Cardiac muscle cell (in vitro differentiated cells and primary cell): ENCODE measurements at regions not wholly inside any gene's neighbourhood (a gene's known extent, or its start where the extent isn't known, plus 50 kb on each side); places are given as distances from the start of the nearest gene placed in this dataset.

ENCODE experiments used
- DNase-seq, 2 donors: peaks; one replicate each; pipeline versions ENCODE4 v3.0.0 to v3.0.0-alpha.2; 2010 to 2017; ENCODE audit warnings: low read depth in 1 of 2, low spot score in 1 of 2
- H3K27ac ChIP-seq: fragments of 200-600 bp; sonication (generic); 2 replicates; pipeline ENCODE4 v1.5.1; 2016
- H3K27me3 ChIP-seq: fragments of 200-600 bp; sonication (generic); 2 replicates; pipeline ENCODE4 v1.6.0; 2016; ENCODE audit warnings: control low read depth
- H3K36me3 ChIP-seq: fragments of 200-600 bp; sonication (generic); 2 replicates; pipeline ENCODE4 v1.5.1; 2016; ENCODE audit warnings: control low read depth
- H3K4me1 ChIP-seq: fragments of 200-600 bp; sonication (generic); 2 replicates; pipeline ENCODE4 v1.8.1; 2017; ENCODE audit warnings: low read depth, mild to moderate bottlenecking, mixed run types
- H3K4me3 ChIP-seq: fragments of 200-600 bp; sonication (generic); 2 replicates; pipeline ENCODE4 v1.5.1; 2016; ENCODE audit warnings: mild to moderate bottlenecking
- H3K9me3 ChIP-seq: fragments of 200-600 bp; sonication (generic); 2 replicates; pipeline ENCODE4 v1.5.1; 2017; ENCODE audit warnings: low read depth, mild to moderate bottlenecking, control low read depth
- CTCF ChIP-seq: IDR thresholded peaks from 2 replicates; pipeline ENCODE4 v1.5.1; 2012; ENCODE audit warnings: low read depth, mild to moderate bottlenecking, low read length

- no peak for DNase-seq
- H3K36me3 ChIP-seq: no peaks in the 10 kb centered on the region
- no peaks in the 10 kb centered on the region for H3K4me1 ChIP-seq
- H3K9me3 ChIP-seq: no peaks in the 10 kb centered on the region
- H3K27me3 ChIP-seq: no peaks in the 10 kb centered on the region
- no peak for TF ChIP-seq CTCF
- no peak overlapping the region for H3K4me3 ChIP-seq
- no peak overlapping the region for H3K27ac ChIP-seq
Observed at GRCh38 chr6:11433860-11434259, 103.7 kb upstream of the TMEM170B start.

GRCh38 chr6:11432713-11433450, 104.7 kb upstream of the TMEM170B start:
- H3K27ac ChIP-seq: no peak overlapping the region
- no peaks in the 10 kb centered on the region for H3K4me1 ChIP-seq

GRCh38 chr6:11432091-11432490, 105.5 kb upstream of the TMEM170B start:
- Histone ChIP-seq H3K9me3 (no peaks in the 10 kb centered on the region), H3K36me3 (no peaks in the 10 kb centered on the region), H3K27ac (no peak overlapping the region), H3K4me3 (no peak overlapping the region), H3K4me1 (no peaks in the 10 kb centered on the region), H3K27me3 (no peaks in the 10 kb centered on the region)
- DNase-seq: no peak
- TF ChIP-seq CTCF: no peak

More at GRCh38 chr6:11432713-11433450, 104.7 kb upstream of the TMEM170B start:
- no peaks in the 10 kb centered on the region for H3K36me3 ChIP-seq
- no peak overlapping the region for H3K4me3 ChIP-seq
- no peak for TF ChIP-seq CTCF
- DNase-seq: no peak
- H3K27me3 ChIP-seq: no peaks in the 10 kb centered on the region
- H3K9me3 ChIP-seq: no peaks in the 10 kb centered on the region

GRCh38 chr6:11431455-11431937, 106.1 kb upstream of the TMEM170B start:
- no peaks in the 10 kb centered on the region for H3K27me3 ChIP-seq
- TF ChIP-seq CTCF: no peak
- H3K4me3 ChIP-seq: no peak overlapping the region
- H3K9me3 ChIP-seq: no peaks in the 10 kb centered on the region
- H3K36me3 ChIP-seq: no peaks in the 10 kb centered on the region
- peak in 1 of 2 donors; percentile 43 for DNase-seq
- no peaks in the 10 kb centered on the region for H3K4me1 ChIP-seq
- no peak overlapping the region for H3K27ac ChIP-seq

- H3K27me3 ChIP-seq: no peaks in the 10 kb centered on the region
- no peak overlapping the region for H3K27ac ChIP-seq
- H3K9me3 ChIP-seq: no peaks in the 10 kb centered on the region
- no peak overlapping the region for H3K4me3 ChIP-seq
- no peaks in the 10 kb centered on the region for H3K4me1 ChIP-seq
- no peaks in the 10 kb centered on the region for H3K36me3 ChIP-seq
- no peak for TF ChIP-seq CTCF
- DNase-seq: no peak
Observed at GRCh38 chr6:11430036-11430435, 107.5 kb upstream of the TMEM170B start.
